GM10266 (cell line): ENCODE measurements at regions not wholly inside any gene's neighbourhood (a gene's known extent, or its start where the extent isn't known, plus 50 kb on each side); places are given as distances from the start of the nearest gene placed in this dataset.

Experiments
- DNase-seq: peaks from one replicate; pipeline ENCODE4 v3.0.0; 2012; ENCODE audit errors: extremely low spot score
- CTCF ChIP-seq: IDR thresholded peaks from 2 replicates; pipeline ENCODE4 v1.5.1; 2012; ENCODE audit warnings: mild to moderate bottlenecking, low read depth; ENCODE audit not compliant: control insufficient read depth, insufficient read depth; ENCODE audit errors: missing control alignments

- DNase-seq = no peak
- no peak for TF ChIP-seq CTCF
Measured at GRCh38 chr12:41956353-41956752, 188.3 kb downstream of the GXYLT1 start.

GRCh38 chr12:41950455-41950854 lies 194.2 kb downstream of the GXYLT1 start:
- TF ChIP-seq CTCF = no peak
- no peak for DNase-seq

DNA sequence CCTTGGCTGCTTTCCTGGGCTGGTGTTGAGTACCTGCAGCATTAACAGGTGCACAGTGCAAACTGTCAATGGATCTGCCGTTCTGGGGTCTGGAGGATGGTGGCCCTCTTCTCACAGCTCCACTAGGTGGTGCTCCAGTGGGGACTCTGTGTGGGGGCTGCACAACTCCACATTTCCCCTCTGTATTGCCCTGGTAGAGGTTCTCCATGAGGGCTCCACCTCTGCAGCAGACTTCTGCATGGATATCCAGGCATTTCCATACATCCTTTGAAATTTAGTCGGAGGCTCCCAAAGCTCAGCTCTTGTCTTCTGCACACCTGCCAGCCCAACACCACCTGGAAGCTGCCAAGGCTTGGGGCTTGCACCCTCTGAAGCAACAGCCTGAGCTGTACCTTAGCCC lies 198.6 kb downstream of the GXYLT1 start:
- DNase-seq = no peak
- no peak for TF ChIP-seq CTCF

GRCh38 chr12:41944216-41944615 lies 200.5 kb downstream of the GXYLT1 start:
- no peak for TF ChIP-seq CTCF
- no peak for DNase-seq

DNA sequence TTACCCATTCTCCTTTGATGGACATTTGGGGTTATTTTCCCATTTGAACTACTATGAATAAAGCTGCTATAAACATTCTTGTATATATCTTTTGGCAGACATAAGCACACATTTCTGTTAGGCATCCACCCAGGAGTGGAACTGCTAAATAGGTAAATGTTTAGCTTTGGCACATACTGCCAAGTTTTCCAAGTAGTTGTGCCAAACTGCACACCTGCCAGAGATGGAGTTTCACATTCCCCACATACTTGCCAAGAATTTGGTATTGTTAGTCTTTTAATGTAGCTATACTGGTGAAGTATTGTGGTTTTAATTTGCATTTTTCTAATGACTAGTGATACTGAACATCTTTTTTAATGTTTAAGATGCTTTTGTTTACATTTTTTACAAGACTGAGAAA lies 201.0 kb downstream of the GXYLT1 start:
- DNase-seq = no peak
- TF ChIP-seq CTCF = no peak

DNA sequence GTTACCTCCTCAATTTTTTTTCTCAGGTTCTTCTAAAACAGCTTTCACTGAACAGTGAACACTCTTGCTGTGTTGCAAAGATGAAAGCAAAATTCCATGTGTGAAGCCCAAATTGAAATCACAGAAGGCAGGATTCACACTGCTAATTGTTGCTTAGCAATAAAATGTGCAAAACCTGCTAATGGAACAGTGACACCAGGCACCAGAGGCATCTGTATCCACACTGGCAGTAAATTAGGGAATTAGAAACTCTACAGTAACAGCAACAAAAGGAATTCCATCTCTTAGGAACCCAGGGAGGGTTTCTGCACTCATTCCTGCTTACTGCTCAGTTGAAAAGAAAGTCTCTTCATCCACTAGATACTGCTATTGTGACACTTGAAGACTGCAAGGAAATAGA lies 202.3 kb downstream of the GXYLT1 start:
- TF ChIP-seq CTCF = no peak
- no peak for DNase-seq

DNA sequence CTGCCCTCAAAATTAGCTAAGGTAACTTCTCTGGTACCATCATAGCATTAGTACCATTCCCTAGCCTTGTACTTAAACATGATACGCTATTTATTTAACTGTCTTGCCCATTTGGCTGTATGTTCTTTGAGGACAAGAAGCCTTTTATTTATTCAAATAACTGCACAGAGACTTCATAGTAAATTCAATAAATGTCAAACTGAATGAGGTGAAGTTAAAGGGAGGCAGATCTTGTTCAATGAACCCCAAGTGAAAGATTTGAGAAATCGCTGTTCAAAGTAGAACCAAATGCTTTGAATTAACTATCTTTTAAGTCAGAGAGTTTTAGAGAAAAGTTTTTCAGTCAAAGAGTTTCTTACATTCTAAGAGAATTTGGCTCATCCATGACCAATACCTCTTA lies 203.6 kb downstream of the GXYLT1 start:
- no peak for TF ChIP-seq CTCF
- no peak for DNase-seq

GRCh38 chr12:41940571-41940970 lies 204.1 kb downstream of the GXYLT1 start:
- TF ChIP-seq CTCF = no peak
- no peak for DNase-seq
